HepG2 (cell line): ENCODE measurements at regions not wholly inside any gene's neighbourhood (a gene's known extent, or its start where the extent isn't known, plus 50 kb on each side); places are given as distances from the start of the nearest gene placed in this dataset.

Source experiments
- ATAC-seq: fragments of 200-7000 bp; cut with Tn5 transposase; 3 replicates; pipeline ENCODE4 v1.9.1; 2020; ENCODE audit warnings: mild to moderate bottlenecking, moderate library complexity
- BruUV-seq: library from RNA; stranded (reverse); fragments of 400-500 nt; replicated peaks from 2 replicates; lab custom pipeline; 2021; lab: Mats Ljungman, UMichigan
- CTCF ChIA-PET: fragments of 300-600 bp; formaldehyde crosslinking; extraction: SDS; loops from one replicate; lab custom pipeline; 2021; ENCODE audit warnings: low total read pairs, inconsistent platforms, low intra/inter-chr PET ratio; lab: Yijun Ruan, JAX
- POLR2A ChIA-PET: fragments of 350-600 bp; sonication (Branson Sonifier 250); formaldehyde crosslinking; loops from one replicate; lab custom pipeline; 2020; ENCODE audit warnings: antibody characterized with exemption, inconsistent platforms; lab: Yijun Ruan, JAX
- DNase-seq: peaks from one replicate; pipeline ENCODE4 v3.0.0-alpha.2; 2015; ENCODE audit warnings: low spot score
- FAIRE-seq: peaks from 3 replicates; lab custom pipeline; 2011; peaks lifted over from hg19 to GRCh38; lab: Jason Lieb, UNC
- H2AFZ ChIP-seq: one replicate; pipeline ENCODE4 v1.6.1; 2011; ENCODE audit warnings: low read length, inconsistent platforms
- H3K27ac ChIP-seq: fragments of 300-600 bp; 3 replicates; pipeline ENCODE4 v1.8.0; 2011; ENCODE audit warnings: mixed run types, mild to moderate bottlenecking, mixed read lengths, low read length, inconsistent platforms; ENCODE audit not compliant: insufficient read depth; ENCODE audit errors: extremely low read length
- H3K27me3 ChIP-seq, 2 experiments: fragments of 200-600 bp in 1 of 2; 2 replicates in 1 of 2; 3 replicates in 1 of 2; pipeline versions ENCODE4 v1.6.0 to v1.8.0; 2011; ENCODE audit warnings: low read length in 2 of 2, mild to moderate bottlenecking in 2 of 2, moderate library complexity in 2 of 2, inconsistent platforms in 1 of 2; ENCODE audit not compliant: insufficient read depth in 2 of 2, control insufficient read depth in 1 of 2
- H3K36me3 ChIP-seq, 2 experiments: fragments of 200-600 bp in 1 of 2; replicated peaks in 1 of 2; 2 replicates in 1 of 2; 3 replicates in 1 of 2; pipeline versions ENCODE4 v1.5.1 to v1.8.0; 2011; ENCODE audit warnings: low read length in 2 of 2, inconsistent platforms in 1 of 2; ENCODE audit not compliant: insufficient read depth in 2 of 2, control insufficient read depth in 1 of 2
- H3K4me1 ChIP-seq: 2 replicates; pipeline ENCODE4 v1.5.1; 2012; ENCODE audit warnings: low read length, inconsistent platforms; ENCODE audit not compliant: insufficient read depth
- H3K4me2 ChIP-seq: 2 replicates; pipeline ENCODE4 v1.6.0; 2011; ENCODE audit warnings: low read depth, low read length, inconsistent platforms
- H3K4me3 ChIP-seq, 3 experiments: fragments of 200-600 bp in 1 of 3; sonication (generic), shearing (Covaris generic) in 1 of 3; replicated peaks in 1 of 3; 2 replicates each; pipeline ENCODE4 v1.5.1; 2011 to 2016; ENCODE audit warnings: low read length in 3 of 3, inconsistent platforms in 2 of 3, low read depth in 2 of 3, mild to moderate bottlenecking in 2 of 3, control low read depth in 1 of 3, mixed read lengths in 1 of 3; ENCODE audit not compliant: insufficient read depth in 1 of 3
- H3K79me2 ChIP-seq: one replicate; pipeline ENCODE4 v1.6.1; 2011; ENCODE audit warnings: low read length, inconsistent platforms; ENCODE audit not compliant: insufficient read depth
- H3K9ac ChIP-seq: 2 replicates; pipeline ENCODE4 v1.6.0; 2011; ENCODE audit warnings: mild to moderate bottlenecking, low read depth, low read length, inconsistent platforms; ENCODE audit not compliant: insufficient read depth
- H3K9me3 ChIP-seq: 2 replicates; pipeline ENCODE4 v1.5.1; 2012; ENCODE audit warnings: mild to moderate bottlenecking, low read length
- H4K20me1 ChIP-seq: 2 replicates; pipeline ENCODE4 v1.6.0; 2011; ENCODE audit warnings: inconsistent platforms, mild to moderate bottlenecking, low read length, moderate library complexity; ENCODE audit not compliant: insufficient read depth
- MTF2 ChIP-seq: sonication (generic); formaldehyde crosslinking; IDR thresholded peaks from 2 replicates; pipeline ENCODE4 v1.5.0; 2020; ENCODE audit warnings: missing genetic modification reagents, borderline replicate concordance
- PHF5A ChIP-seq: IDR thresholded peaks from one replicate; pipeline ENCODE4 v1.6.1; 2018; ENCODE audit warnings: low read depth, missing genetic modification reagents; ENCODE audit not compliant: unreplicated experiment
- SOX5 ChIP-seq: IDR thresholded peaks from 2 replicates; pipeline ENCODE4 v1.6.1; 2016; ENCODE audit warnings: borderline replicate concordance
- ZFY ChIP-seq: sonication (generic); formaldehyde crosslinking; IDR thresholded peaks from 2 replicates; pipeline ENCODE4 v1.4.0; 2020; ENCODE audit warnings: missing genetic modification reagents
- ZNF24 ChIP-seq: fragments of 450-650 bp; IDR thresholded peaks from 2 replicates; pipeline ENCODE4 v1.6.1; 2017; ENCODE audit warnings: antibody characterized with exemption, mild to moderate bottlenecking
- WGBS: methylation state at CpG from one replicate; pipeline ENCODE4 v1.1.6; 2017; ENCODE audit warnings: low lambda C conversion rate; 5-methylcytosine and 5-hydroxymethylcytosine counted together
- in situ Hi-C: cut with HindIII; loops from 2 replicates; pipeline ENCODE4 v1.10.0; 2017; ENCODE audit warnings: low pct_unique_long_range_greater_than_20kb; ENCODE audit not compliant: extremely low pct_ligation_motif_present
- intact Hi-C: fragments of 100-400 bp; cut with micrococcal nuclease; formaldehyde crosslinking; loops from one replicate; pipeline ENCODE4 v1.10.0; 2022; ENCODE audit not compliant: unreplicated experiment

- Histone ChIP-seq H4K20me1 (no peaks in the 10 kb centered on the region), H3K79me2 (no peaks in the 10 kb centered on the region), H3K4me1 (no peaks in the 10 kb centered on the region), H3K36me3 (no peaks in the 10 kb centered on the region), H3K9ac (no peak overlapping the region), H3K27me3 (no peaks in the 10 kb centered on the region), H3K4me3 (no peak overlapping the region), H3K27ac (no peak overlapping the region), H3K4me2 (no peak overlapping the region), H3K9me3 (no peaks in the 10 kb centered on the region), H2AFZ (no peak overlapping the region)
- FAIRE-seq (no peak), DNase-seq (no peak), ATAC-seq (no peak)
- in situ Hi-C loops (no loop called here), intact Hi-C loops (no loop called here)
- no TSS peak for BruUV-seq
- TF ChIP-seq SOX5 (CRISPR knock-in tag) = no peak
- TF ChIP-seq MTF2 (CRISPR knock-in tag) = no peak
- POLR2A ChIA-PET = no interaction called here
- CTCF ChIA-PET = no interaction called here
Observed at GRCh38 chr2:180621366-180621765, 359.0 kb upstream of the UBE2E3 start.

DNA sequence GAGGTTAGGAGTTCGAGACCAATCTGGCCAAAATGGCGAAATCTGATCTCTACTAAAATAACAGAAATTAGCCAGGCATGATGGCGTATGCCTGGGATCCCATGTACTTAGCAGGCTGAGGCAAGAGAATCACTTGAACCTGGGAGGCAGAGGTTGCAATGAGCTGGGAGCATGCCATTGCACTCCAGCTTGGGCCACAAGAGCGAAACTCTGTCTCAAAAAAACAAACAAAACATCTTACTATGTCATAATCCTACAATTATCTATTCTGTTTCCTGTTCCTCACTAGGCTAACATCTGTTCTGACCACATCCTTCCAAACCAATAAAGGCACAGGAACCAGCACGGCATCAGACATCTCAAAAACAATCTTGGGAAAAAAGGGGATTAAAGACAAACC is 361.8 kb upstream of the UBE2E3 start:
- no peak for DNase-seq
- BruUV-seq = no TSS peak
- 9% methylated on average over 5 of the region's 5 CpGs for WGBS
- no peak overlapping the region for H2AFZ ChIP-seq
- no peaks in the 10 kb centered on the region for H3K79me2 ChIP-seq
- in situ Hi-C loops = no loop called here
- H3K4me3 ChIP-seq = no peak overlapping the region
- ATAC-seq = no peak
- H3K27ac ChIP-seq = no peak overlapping the region
- TF ChIP-seq ZFY (CRISPR knock-in tag) (no peak), ZNF24 (no peak), PHF5A (CRISPR knock-in tag) (no peak)
- H3K4me2 ChIP-seq = no peak overlapping the region
- no peaks in the 10 kb centered on the region for H4K20me1 ChIP-seq
- H3K9me3 ChIP-seq = no peaks in the 10 kb centered on the region
- ChIA-PET POLR2A (no interaction called here), CTCF (no interaction called here)
- intact Hi-C loops = no loop called here
- no peaks in the 10 kb centered on the region for H3K27me3 ChIP-seq
- no peak for FAIRE-seq
- H3K9ac ChIP-seq = no peak overlapping the region
- H3K36me3 ChIP-seq = no peaks in the 10 kb centered on the region
- no peaks in the 10 kb centered on the region for H3K4me1 ChIP-seq
